HEK293T (cell line): ENCODE measurements at regions not wholly inside any gene's neighbourhood (a gene's known extent, or its start where the extent isn't known, plus 50 kb on each side); places are given as distances from the start of the nearest gene placed in this dataset.

Source experiments
- CTCF ChIA-PET: fragments of 350-600 bp; formaldehyde crosslinking; extraction: SDS; loops from one replicate; lab custom pipeline; 2021; ENCODE audit warnings: antibody characterized with exemption, inconsistent platforms; lab: Yijun Ruan, JAX
- POLR2A ChIA-PET: fragments of 350-600 bp; formaldehyde crosslinking; extraction: SDS; loops from one replicate; lab custom pipeline; 2020; ENCODE audit warnings: antibody characterized with exemption, inconsistent platforms; lab: Yijun Ruan, JAX
- DNase-seq: peaks from one replicate; pipeline ENCODE4 v3.0.0; 2012; ENCODE audit warnings: mixed read lengths; ENCODE audit errors: extremely low spot score
- ARNT ChIP-seq: fragments of 450-650 bp; IDR thresholded peaks from 2 replicates; pipeline ENCODE4 v1.6.1; 2017; ENCODE audit warnings: mild to moderate bottlenecking
- BHLHE40 ChIP-seq: fragments of 450-650 bp; IDR thresholded peaks from 2 replicates; pipeline ENCODE4 v1.6.1; 2016; ENCODE audit warnings: mild to moderate bottlenecking, moderate library complexity, borderline replicate concordance
- CTBP1 ChIP-seq: fragments of 450-650 bp; IDR thresholded peaks from 2 replicates; pipeline ENCODE4 v1.6.1; 2016; ENCODE audit warnings: borderline replicate concordance
- ELF4 ChIP-seq: fragments of 450-650 bp; IDR thresholded peaks from 2 replicates; pipeline ENCODE4 v1.6.1; 2017; ENCODE audit warnings: antibody characterized with exemption
- FOXA1 ChIP-seq: fragments of 450-650 bp; IDR thresholded peaks from 2 replicates; pipeline ENCODE4 v1.6.1; 2016; ENCODE audit warnings: mild to moderate bottlenecking
- FOXK2 ChIP-seq: fragments of 450-650 bp; IDR thresholded peaks from 2 replicates; pipeline ENCODE4 v1.6.1; 2016; ENCODE audit warnings: mild to moderate bottlenecking
- FOXM1 ChIP-seq: fragments of 450-650 bp; IDR thresholded peaks from 2 replicates; pipeline ENCODE4 v1.6.1; 2017; ENCODE audit warnings: mild to moderate bottlenecking, borderline replicate concordance
- HDGF ChIP-seq: fragments of 450-650 bp; IDR thresholded peaks from 2 replicates; pipeline ENCODE4 v1.6.1; 2017; ENCODE audit warnings: antibody characterized with exemption, borderline replicate concordance
- L3MBTL2 ChIP-seq: fragments of 450-650 bp; conservative IDR thresholded peaks from 2 replicates; pipeline ENCODE4 v1.6.1; 2016; ENCODE audit warnings: mild to moderate bottlenecking
- LEF1 ChIP-seq: fragments of 450-650 bp; IDR thresholded peaks from 2 replicates; pipeline ENCODE4 v1.6.1; 2017; ENCODE audit warnings: mild to moderate bottlenecking, borderline replicate concordance
- NFRKB ChIP-seq: fragments of 450-650 bp; IDR thresholded peaks from 2 replicates; pipeline ENCODE4 v1.6.1; 2016; ENCODE audit warnings: mild to moderate bottlenecking, moderate library complexity
- PKNOX1 ChIP-seq: fragments of 450-650 bp; IDR thresholded peaks from 2 replicates; pipeline ENCODE4 v1.6.1; 2016
- SP1 ChIP-seq: fragments of 450-650 bp; IDR thresholded peaks from 2 replicates; pipeline ENCODE4 v1.6.1; 2017
- SUZ12 ChIP-seq: fragments of 450-650 bp; IDR thresholded peaks from 2 replicates; pipeline ENCODE4 v1.6.1; 2016; ENCODE audit warnings: mild to moderate bottlenecking
- TARDBP ChIP-seq: fragments of 450-650 bp; IDR thresholded peaks from 2 replicates; pipeline ENCODE4 v1.6.1; 2016
- ZNF384 ChIP-seq: fragments of 450-650 bp; IDR thresholded peaks from 2 replicates; pipeline ENCODE4 v1.6.1; 2016

- ChIA-PET POLR2A (interaction anchor here (1.4 kb wide), 1 partner anchor 11 kb away, joined by 3 read pairs; no protein-coding TSS in a partner anchor), CTCF (no interaction called here)
- no peak for TF ChIP-seq SUZ12
- no peak for DNase-seq
Observed at GRCh38 chr1:8089535-8090228, 63.6 kb upstream of the ERRFI1 start.

DNA sequence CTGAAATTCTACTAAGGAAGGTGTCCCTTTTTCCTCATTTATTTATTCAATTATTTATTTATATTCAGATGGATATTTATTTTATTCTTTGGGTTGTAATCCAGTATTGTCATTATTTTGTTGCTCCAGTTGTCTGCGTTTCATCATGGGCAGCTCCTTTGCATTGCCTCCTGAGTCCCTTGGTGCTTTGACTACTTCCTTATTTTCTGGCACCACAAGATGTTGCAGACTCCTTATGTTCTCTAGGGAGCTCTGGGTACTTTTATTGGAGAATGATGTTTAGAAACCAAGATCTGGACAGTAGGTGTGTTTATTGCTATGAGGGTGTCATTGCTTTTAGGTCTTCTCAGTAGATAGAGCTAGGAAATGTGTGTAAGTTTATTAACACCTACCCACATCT lies 59.9 kb upstream of the ERRFI1 start:
- no peak for DNase-seq
- no peak for TF ChIP-seq FOXK2
- TF ChIP-seq SUZ12, result no peak
- TF ChIP-seq TARDBP, result no peak
- no peak for TF ChIP-seq ZNF384
- TF ChIP-seq L3MBTL2, result no peak
- no peak for TF ChIP-seq ELF4
- no peak for TF ChIP-seq ARNT
- no peak for TF ChIP-seq FOXM1
- TF ChIP-seq LEF1, result no peak
- TF ChIP-seq FOXA1, result no peak
- TF ChIP-seq SP1, result no peak
- no peak for TF ChIP-seq CTBP1
- ChIA-PET POLR2A (no interaction called here), CTCF (no interaction called here)

GRCh38 chr1:8084913-8085312 lies 58.8 kb upstream of the ERRFI1 start:
- ChIA-PET CTCF (interaction anchor here (1.1 kb wide), 1 partner anchor 54 kb away, joined by 3 read pairs; no protein-coding TSS in a partner anchor), POLR2A (no interaction called here)
- no peak for DNase-seq
- no peak for TF ChIP-seq TARDBP

DNA sequence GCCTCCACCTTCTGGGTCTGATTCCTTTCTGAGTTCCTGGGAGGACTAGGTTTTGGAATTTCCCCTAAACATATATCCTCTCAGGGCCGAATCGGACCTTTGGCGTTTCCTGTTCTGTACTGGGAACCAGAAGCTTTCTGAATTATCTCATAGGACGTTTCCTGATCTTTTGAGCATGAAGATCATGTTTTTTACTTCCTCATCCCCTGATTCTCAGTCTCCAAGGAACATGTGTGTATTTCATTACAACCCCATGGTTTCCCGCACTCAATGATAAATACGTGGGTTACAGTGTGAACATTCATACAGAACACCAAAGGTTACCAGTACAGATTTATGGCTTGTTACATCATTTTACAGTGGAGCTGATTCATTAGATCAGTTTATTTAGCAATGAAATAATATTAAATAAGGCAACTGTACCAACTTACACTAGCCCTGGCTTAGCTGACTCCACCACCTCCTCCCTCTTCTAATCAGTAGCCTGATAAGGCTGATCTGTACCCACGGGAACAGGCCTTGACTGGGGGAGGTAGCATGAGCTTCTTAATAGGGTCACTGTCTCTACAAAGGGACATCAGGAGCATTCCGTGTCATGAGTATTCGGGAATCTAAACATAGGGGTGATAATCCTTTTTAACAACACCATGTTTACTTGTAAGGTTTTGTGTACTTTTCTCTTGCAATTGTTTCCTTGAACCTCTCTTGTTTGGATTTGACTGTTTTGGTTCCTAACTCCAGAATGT lies 57.8 kb upstream of the ERRFI1 start:
- CTCF ChIA-PET, result interaction anchor here (2.0 kb wide), 1 partner anchor 11 kb away, joined by 5 read pairs; no protein-coding TSS in a partner anchor
- no peak for DNase-seq

DNA sequence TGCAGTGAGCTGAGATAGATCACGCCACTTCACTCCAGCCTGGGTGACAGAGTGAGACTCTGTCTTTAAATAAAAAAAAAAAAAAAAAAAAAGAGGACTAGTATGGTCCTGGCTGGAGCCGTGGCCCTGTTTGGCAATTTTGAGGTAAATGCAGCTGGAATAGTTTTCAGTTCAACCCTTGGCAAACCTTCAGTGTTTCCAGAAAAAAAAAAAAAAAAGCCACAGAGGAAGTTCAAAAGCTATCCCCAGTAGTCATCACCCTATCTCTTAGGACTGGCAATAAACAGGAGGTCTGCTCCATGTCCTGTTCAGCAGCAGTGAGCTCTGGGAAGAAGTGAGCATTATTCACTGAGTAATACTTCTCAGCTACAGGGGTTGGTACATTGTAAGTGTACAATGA lies 56.8 kb upstream of the ERRFI1 start:
- TF ChIP-seq ELF4 (no peak), PKNOX1 (no peak), BHLHE40 (no peak), FOXA1 (no peak), ARNT (no peak), L3MBTL2 (no peak), SP1 (no peak), FOXK2 (no peak), SUZ12 (no peak), NFRKB (no peak)
- no peak for DNase-seq
- ChIA-PET POLR2A (no interaction called here), CTCF (interaction anchor here (0.7 to 2.0 kb wide), 2 partner anchors 12 to 102 kb away, joined by 5 to 6 read pairs; no protein-coding TSS in a partner anchor)

More for the DNA sequence above, 57.8 kb upstream of the ERRFI1 start:
- POLR2A ChIA-PET, result no interaction called here
- TF ChIP-seq FOXK2 (no peak), TARDBP (no peak), NFRKB (no peak), CTBP1 (no peak), FOXA1 (no peak), ELF4 (no peak), PKNOX1 (no peak), SUZ12 (no peak), L3MBTL2 (no peak), FOXM1 (no peak), LEF1 (no peak), ZNF384 (no peak), ARNT (no peak), HDGF (no peak), BHLHE40 (no peak), SP1 (no peak)

GRCh38 chr1:8078176-8078671 lies 52.1 kb upstream of the ERRFI1 start:
- no peak for DNase-seq
- POLR2A ChIA-PET, result interaction anchor here (1.1 to 1.4 kb wide), 2 partner anchors 11 to 16 kb away, joined by 3 to 4 read pairs; no protein-coding TSS in a partner anchor
- TF ChIP-seq CTBP1 (no peak), BHLHE40 (no peak)
- CTCF ChIA-PET, result interaction anchor here (1.4 kb wide), 1 partner anchor 236 kb away, joined by 7 read pairs; no protein-coding TSS in a partner anchor

GRCh38 chr1:8077602-8078001 lies 51.5 kb upstream of the ERRFI1 start:
- POLR2A ChIA-PET, result interaction anchor here (1.1 to 1.4 kb wide), 2 partner anchors 12 to 17 kb away, joined by 3 to 4 read pairs; no protein-coding TSS in a partner anchor
- TF ChIP-seq ZNF384 (no peak), FOXA1 (no peak), BHLHE40 (no peak), SUZ12 (no peak), L3MBTL2 (no peak), FOXK2 (no peak), ARNT (no peak), FOXM1 (no peak), SP1 (no peak), PKNOX1 (no peak), ELF4 (no peak)
- CTCF ChIA-PET, result interaction anchor here (0.5 kb wide), 1 partner anchor 1166 kb away, joined by 3 read pairs; no protein-coding TSS in a partner anchor
- no peak for DNase-seq
